ENCODE measurements at regions not wholly inside any gene's neighbourhood (a gene's known extent, or its start where the extent isn't known, plus 50 kb on each side); places are given as distances from the start of the nearest gene placed in this dataset.

DNA sequence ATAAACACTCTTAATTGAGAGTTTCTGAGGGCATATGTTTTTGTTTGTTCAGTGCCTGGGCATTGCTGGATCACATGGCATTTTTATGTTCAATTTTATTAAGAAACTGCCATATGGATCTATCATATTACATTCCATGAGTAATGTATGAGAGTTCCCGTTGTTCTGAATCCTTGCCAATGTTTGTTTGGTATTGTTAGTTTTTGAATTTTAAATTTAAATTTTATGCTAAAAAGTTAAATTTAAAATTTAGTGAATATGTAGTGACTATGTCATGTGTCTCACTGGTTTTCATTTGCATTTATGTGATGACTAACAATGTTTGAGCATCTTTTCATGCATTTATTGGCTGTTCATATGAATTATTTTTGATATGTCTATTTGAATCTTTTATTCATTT lies 54.8 kb upstream of the GEMIN8 start:
- TF ChIP-seq POLR2A (IDR thresholded peaks at IDR 0.05; ENCODE audit: low read depth, low read length) (no peak), SMC3 (IDR thresholded peaks at IDR 0.05; ENCODE audit: low read depth, low read length) (no peak), BHLHE40 (IDR thresholded peaks at IDR 0.05; ENCODE audit: low read depth, low read length) (no peak), NFE2L2 (IDR thresholded peaks at IDR 0.05; ENCODE audit: low read depth, low read length) (no peak), CHD1 (IDR thresholded peaks at IDR 0.05; ENCODE audit: low read depth, low read length) (no peak), CEBPB (IDR thresholded peaks at IDR 0.05; ENCODE audit: low read depth, low read length) (no peak), FOS (IDR thresholded peaks at IDR 0.05; ENCODE audit: low read depth, low read length) (no peak), MAFK (IDR thresholded peaks at IDR 0.05; ENCODE audit: low read depth, low read length) (no peak), MXI1 (IDR thresholded peaks at IDR 0.05; ENCODE audit: borderline replicate concordance, low read depth, low read length) (no peak)
- TF ChIP-seq, protein P1, sequence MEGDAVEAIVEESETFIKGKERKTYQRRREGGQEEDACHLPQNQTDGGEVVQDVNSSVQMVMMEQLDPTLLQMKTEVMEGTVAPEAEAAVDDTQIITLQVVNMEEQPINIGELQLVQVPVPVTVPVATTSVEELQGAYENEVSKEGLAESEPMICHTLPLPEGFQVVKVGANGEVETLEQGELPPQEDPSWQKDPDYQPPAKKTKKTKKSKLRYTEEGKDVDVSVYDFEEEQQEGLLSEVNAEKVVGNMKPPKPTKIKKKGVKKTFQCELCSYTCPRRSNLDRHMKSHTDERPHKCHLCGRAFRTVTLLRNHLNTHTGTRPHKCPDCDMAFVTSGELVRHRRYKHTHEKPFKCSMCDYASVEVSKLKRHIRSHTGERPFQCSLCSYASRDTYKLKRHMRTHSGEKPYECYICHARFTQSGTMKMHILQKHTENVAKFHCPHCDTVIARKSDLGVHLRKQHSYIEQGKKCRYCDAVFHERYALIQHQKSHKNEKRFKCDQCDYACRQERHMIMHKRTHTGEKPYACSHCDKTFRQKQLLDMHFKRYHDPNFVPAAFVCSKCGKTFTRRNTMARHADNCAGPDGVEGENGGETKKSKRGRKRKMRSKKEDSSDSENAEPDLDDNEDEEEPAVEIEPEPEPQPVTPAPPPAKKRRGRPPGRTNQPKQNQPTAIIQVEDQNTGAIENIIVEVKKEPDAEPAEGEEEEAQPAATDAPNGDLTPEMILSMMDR (conservative IDR thresholded peaks at IDR 0.05; ENCODE audit: low read depth, low read length), result no peak
- TF ChIP-seq, protein P2, sequence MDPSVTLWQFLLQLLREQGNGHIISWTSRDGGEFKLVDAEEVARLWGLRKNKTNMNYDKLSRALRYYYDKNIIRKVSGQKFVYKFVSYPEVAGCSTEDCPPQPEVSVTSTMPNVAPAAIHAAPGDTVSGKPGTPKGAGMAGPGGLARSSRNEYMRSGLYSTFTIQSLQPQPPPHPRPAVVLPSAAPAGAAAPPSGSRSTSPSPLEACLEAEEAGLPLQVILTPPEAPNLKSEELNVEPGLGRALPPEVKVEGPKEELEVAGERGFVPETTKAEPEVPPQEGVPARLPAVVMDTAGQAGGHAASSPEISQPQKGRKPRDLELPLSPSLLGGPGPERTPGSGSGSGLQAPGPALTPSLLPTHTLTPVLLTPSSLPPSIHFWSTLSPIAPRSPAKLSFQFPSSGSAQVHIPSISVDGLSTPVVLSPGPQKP (IDR thresholded peaks at IDR 0.05; ENCODE audit: borderline replicate concordance, low read depth, low read length), result no peak
